ENCODE measurements at regions not wholly inside any gene's neighbourhood (a gene's known extent, or its start where the extent isn't known, plus 50 kb on each side); places are given as distances from the start of the nearest gene placed in this dataset.

DNA sequence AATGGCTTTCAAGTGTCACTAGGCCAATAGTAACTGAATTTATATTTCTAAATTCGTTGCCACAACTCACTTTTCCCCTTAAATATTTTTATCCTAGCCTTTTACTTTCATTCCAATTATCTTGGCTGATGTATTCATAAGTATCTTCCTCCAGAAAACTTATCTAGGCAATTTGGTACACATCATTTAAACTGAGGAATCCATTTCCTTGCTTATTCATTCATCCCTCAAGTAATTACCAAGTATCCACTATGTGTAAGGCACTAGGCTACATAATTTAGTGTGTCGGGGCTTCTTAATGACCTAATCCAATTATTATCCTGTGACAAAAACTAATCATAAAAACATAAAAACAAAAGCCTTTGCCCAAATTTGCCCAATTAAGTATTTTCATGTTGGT is 258.3 kb upstream of the TCF21 start:
- CTCF ChIA-PET, result no interaction called here
- peaks cover 6% of the 10 kb centered on the region for H3K9me3 Mint-ChIP-seq (ENCODE audit: unreplicated experiment)
- intact Hi-C loops (cut with micrococcal nuclease; ENCODE audit: unreplicated experiment), result loop anchor here (1.0 kb wide), 1 partner anchor 21 kb away; no protein-coding TSS in a partner anchor
- no peaks in the 10 kb centered on the region for H3K27me3 ChIP-seq (replicated peaks; ENCODE audit: control insufficient read depth, insufficient read depth, low read length)
- no peak for DNase-seq
- no peak overlapping the region for H3K4me3 Mint-ChIP-seq (ENCODE audit: unreplicated experiment)
- H3K27ac Mint-ChIP-seq (ENCODE audit: unreplicated experiment), result no peak overlapping the region
- H3K4me1 Mint-ChIP-seq (ENCODE audit: low read depth, unreplicated experiment), result no peaks in the 10 kb centered on the region
- peaks cover 18% of the 10 kb centered on the region for H3K4me1 ChIP-seq
- POLR2A ChIA-PET, result no interaction called here
- no TSS peak for BruUV-seq (replicated peaks)
- no peaks in the 10 kb centered on the region for H3K27me3 Mint-ChIP-seq (ENCODE audit: insufficient read depth, unreplicated experiment)
- H3K4me3 ChIP-seq (ENCODE audit: low read depth, low read length), result no peak overlapping the region
- H3K36me3 Mint-ChIP-seq (ENCODE audit: insufficient read depth, unreplicated experiment), result no peaks in the 10 kb centered on the region
- TF ChIP-seq, protein P1, sequence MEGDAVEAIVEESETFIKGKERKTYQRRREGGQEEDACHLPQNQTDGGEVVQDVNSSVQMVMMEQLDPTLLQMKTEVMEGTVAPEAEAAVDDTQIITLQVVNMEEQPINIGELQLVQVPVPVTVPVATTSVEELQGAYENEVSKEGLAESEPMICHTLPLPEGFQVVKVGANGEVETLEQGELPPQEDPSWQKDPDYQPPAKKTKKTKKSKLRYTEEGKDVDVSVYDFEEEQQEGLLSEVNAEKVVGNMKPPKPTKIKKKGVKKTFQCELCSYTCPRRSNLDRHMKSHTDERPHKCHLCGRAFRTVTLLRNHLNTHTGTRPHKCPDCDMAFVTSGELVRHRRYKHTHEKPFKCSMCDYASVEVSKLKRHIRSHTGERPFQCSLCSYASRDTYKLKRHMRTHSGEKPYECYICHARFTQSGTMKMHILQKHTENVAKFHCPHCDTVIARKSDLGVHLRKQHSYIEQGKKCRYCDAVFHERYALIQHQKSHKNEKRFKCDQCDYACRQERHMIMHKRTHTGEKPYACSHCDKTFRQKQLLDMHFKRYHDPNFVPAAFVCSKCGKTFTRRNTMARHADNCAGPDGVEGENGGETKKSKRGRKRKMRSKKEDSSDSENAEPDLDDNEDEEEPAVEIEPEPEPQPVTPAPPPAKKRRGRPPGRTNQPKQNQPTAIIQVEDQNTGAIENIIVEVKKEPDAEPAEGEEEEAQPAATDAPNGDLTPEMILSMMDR (IDR thresholded peaks at IDR 0.05; ENCODE audit: insufficient read depth in 1 of 2, low read depth in 1 of 2, low read length in 1 of 2, severe bottlenecking in 1 of 2, unreplicated experiment in 1 of 2), result no peak
- H3K36me3 ChIP-seq (ENCODE audit: control insufficient read depth, insufficient read depth, low read length), result no peaks in the 10 kb centered on the region
- H3K9me3 ChIP-seq, result no peaks in the 10 kb centered on the region

DNA sequence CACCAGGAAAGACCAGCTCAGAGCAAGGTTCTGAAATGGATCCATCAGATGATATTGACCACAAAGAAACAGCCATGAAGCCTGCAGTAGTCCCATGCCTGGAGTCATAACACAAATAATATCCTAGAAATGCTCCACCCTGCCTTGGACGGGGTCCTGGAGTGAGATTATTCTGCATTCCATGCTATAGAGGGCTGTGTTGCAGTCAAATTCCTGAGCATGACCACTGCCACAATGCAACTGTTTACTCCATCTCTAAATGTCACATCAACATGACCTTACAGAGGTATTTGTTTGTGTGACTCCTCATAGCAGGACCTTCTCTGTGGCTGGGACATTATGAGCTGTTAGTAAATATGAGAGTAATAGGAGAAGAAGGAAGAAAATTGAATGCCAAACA is 257.5 kb upstream of the TCF21 start:
- peak in 1 of 2 experiments; percentile 22 for DNase-seq
- POLR2A ChIA-PET, result no interaction called here
- Mint-ChIP-seq H3K36me3 (ENCODE audit: insufficient read depth, unreplicated experiment) (no peaks in the 10 kb centered on the region), H3K9me3 (ENCODE audit: unreplicated experiment) (peaks cover 10% of the 10 kb centered on the region), H3K27me3 (ENCODE audit: insufficient read depth, unreplicated experiment) (no peaks in the 10 kb centered on the region), H3K27ac (ENCODE audit: unreplicated experiment) (no peak overlapping the region), H3K4me3 (ENCODE audit: unreplicated experiment) (no peak overlapping the region), H3K4me1 (ENCODE audit: low read depth, unreplicated experiment) (no peaks in the 10 kb centered on the region)
- CTCF ChIA-PET, result no interaction called here
- no peaks in the 10 kb centered on the region for H3K27me3 ChIP-seq (replicated peaks; ENCODE audit: control insufficient read depth, insufficient read depth, low read length)
- intact Hi-C loops (cut with micrococcal nuclease; ENCODE audit: unreplicated experiment), result loop anchor here (1.0 kb wide), 1 partner anchor 22 kb away; no protein-coding TSS in a partner anchor
- no TSS peak for BruUV-seq (replicated peaks)
- H3K36me3 ChIP-seq (ENCODE audit: control insufficient read depth, insufficient read depth, low read length), result no peaks in the 10 kb centered on the region
- H3K4me3 ChIP-seq (ENCODE audit: low read depth, low read length), result no peak overlapping the region
- no peaks in the 10 kb centered on the region for H3K9me3 ChIP-seq
- peaks cover 18% of the 10 kb centered on the region for H3K4me1 ChIP-seq
- TF ChIP-seq, protein P1 (IDR thresholded peaks at IDR 0.05; ENCODE audit: insufficient read depth in 1 of 2, low read depth in 1 of 2, low read length in 1 of 2, severe bottlenecking in 1 of 2, unreplicated experiment in 1 of 2), result no peak

DNA sequence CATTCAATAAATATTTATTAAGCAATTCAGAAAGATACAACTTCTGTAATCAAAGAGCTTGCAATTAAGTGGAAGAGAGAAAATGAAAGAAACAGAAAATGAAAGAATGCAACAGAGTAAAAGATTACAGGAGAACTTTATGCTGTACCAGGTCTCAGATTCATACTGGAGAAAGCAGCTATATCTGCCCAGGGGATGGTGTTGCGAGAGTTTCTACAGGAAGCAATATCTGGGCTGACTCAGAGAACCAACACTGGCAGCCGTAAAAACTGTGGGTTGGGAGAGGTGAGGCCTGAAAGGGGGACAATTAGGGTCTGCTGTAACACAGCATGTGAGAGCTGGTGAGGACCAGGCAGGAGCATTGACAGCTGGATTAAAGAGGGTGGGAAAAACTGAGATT is 256.7 kb upstream of the TCF21 start:
- ChIA-PET CTCF (interaction anchor here (0.6 kb wide), 1 partner anchor 1033 kb away, joined by 3 read pairs; no protein-coding TSS in a partner anchor), POLR2A (no interaction called here)
- no peak for DNase-seq
- no peaks in the 10 kb centered on the region for H3K27me3 ChIP-seq (replicated peaks; ENCODE audit: control insufficient read depth, insufficient read depth, low read length)
- Mint-ChIP-seq H3K36me3 (ENCODE audit: insufficient read depth, unreplicated experiment) (no peaks in the 10 kb centered on the region), H3K27ac (ENCODE audit: unreplicated experiment) (no peak overlapping the region), H3K4me1 (ENCODE audit: low read depth, unreplicated experiment) (no peaks in the 10 kb centered on the region), H3K27me3 (ENCODE audit: insufficient read depth, unreplicated experiment) (no peaks in the 10 kb centered on the region), H3K9me3 (ENCODE audit: unreplicated experiment) (peaks cover 10% of the 10 kb centered on the region), H3K4me3 (ENCODE audit: unreplicated experiment) (no peak overlapping the region)
- intact Hi-C loops (cut with micrococcal nuclease; ENCODE audit: unreplicated experiment), result no loop called here
- H3K4me3 ChIP-seq (ENCODE audit: low read depth, low read length), result no peak overlapping the region
- TF ChIP-seq, protein P1 (IDR thresholded peaks at IDR 0.05; ENCODE audit: insufficient read depth in 1 of 2, low read depth in 1 of 2, low read length in 1 of 2, severe bottlenecking in 1 of 2, unreplicated experiment in 1 of 2), result no peak
- H3K4me1 ChIP-seq, result peaks cover 18% of the 10 kb centered on the region
- no TSS peak for BruUV-seq (replicated peaks)
- no peaks in the 10 kb centered on the region for H3K36me3 ChIP-seq (ENCODE audit: control insufficient read depth, insufficient read depth, low read length)
- H3K9me3 ChIP-seq, result no peaks in the 10 kb centered on the region

Measured in Caco-2 (cell line).